ENCODE measurements at regions not wholly inside any gene's neighbourhood (a gene's known extent, or its start where the extent isn't known, plus 50 kb on each side); places are given as distances from the start of the nearest gene placed in this dataset.

DNA sequence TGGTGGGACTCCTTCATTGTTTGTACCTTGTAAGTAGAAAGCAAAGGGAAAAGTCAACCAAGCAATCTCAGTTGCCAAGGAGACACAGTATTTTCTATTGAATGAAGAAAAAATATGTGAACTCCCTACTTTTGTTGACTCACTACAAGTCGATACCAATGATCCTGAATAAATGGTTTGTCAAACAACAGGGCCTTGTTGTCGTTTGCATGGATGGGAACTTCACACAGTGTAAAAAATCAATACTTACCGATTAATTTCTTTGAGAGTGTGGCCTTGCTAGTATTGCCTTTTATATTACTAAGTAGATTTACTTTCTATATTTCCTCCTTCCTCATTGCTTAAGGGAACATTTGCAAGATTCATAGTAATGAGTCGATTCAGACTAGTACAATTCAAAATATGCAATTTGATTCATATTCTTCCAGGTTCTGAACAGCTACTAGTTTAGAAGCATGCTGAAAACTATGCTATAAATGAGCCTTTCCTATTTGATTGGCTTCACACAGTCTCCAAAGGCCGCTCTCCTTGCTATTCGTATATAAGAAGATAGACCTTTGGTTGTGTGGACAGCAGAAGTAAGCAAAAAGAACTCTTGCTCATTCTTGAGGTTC is 108.0 kb downstream of the ZNF330 start:
- TF ChIP-seq, protein P1, sequence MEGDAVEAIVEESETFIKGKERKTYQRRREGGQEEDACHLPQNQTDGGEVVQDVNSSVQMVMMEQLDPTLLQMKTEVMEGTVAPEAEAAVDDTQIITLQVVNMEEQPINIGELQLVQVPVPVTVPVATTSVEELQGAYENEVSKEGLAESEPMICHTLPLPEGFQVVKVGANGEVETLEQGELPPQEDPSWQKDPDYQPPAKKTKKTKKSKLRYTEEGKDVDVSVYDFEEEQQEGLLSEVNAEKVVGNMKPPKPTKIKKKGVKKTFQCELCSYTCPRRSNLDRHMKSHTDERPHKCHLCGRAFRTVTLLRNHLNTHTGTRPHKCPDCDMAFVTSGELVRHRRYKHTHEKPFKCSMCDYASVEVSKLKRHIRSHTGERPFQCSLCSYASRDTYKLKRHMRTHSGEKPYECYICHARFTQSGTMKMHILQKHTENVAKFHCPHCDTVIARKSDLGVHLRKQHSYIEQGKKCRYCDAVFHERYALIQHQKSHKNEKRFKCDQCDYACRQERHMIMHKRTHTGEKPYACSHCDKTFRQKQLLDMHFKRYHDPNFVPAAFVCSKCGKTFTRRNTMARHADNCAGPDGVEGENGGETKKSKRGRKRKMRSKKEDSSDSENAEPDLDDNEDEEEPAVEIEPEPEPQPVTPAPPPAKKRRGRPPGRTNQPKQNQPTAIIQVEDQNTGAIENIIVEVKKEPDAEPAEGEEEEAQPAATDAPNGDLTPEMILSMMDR (IDR thresholded peaks at IDR 0.05; ENCODE audit: low read depth, low read length, poor library complexity, severe bottlenecking), result no peak
- no peak for TF ChIP-seq EZH2phosphoT487 (IDR thresholded peaks at IDR 0.05; ENCODE audit: borderline replicate concordance, low read length)
